ENCODE measurements at regions not wholly inside any gene's neighbourhood (a gene's known extent, or its start where the extent isn't known, plus 50 kb on each side); places are given as distances from the start of the nearest gene placed in this dataset.

DNA sequence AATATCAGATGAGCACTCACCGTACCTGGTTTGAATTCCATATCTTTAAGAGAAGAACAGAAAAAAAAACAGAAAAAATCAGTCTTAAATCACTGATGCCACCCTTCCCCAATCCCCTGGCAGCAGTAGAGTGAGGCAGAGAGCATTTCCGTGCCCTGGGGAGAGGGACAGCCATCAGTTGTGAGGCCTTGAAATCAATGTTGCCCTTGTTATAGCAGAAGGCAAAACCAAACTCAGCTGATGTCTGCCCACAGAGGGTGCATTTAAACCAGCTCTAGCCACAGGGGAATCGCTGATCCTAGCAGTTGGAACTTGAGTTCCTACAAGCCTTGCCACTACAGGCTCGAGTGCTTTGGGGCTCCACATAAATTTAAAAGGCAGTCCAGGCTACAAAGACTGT, 338.5 kb upstream of the FMR1 start:
- CTCF ChIA-PET = no interaction called here
- TF ChIP-seq, protein P1, sequence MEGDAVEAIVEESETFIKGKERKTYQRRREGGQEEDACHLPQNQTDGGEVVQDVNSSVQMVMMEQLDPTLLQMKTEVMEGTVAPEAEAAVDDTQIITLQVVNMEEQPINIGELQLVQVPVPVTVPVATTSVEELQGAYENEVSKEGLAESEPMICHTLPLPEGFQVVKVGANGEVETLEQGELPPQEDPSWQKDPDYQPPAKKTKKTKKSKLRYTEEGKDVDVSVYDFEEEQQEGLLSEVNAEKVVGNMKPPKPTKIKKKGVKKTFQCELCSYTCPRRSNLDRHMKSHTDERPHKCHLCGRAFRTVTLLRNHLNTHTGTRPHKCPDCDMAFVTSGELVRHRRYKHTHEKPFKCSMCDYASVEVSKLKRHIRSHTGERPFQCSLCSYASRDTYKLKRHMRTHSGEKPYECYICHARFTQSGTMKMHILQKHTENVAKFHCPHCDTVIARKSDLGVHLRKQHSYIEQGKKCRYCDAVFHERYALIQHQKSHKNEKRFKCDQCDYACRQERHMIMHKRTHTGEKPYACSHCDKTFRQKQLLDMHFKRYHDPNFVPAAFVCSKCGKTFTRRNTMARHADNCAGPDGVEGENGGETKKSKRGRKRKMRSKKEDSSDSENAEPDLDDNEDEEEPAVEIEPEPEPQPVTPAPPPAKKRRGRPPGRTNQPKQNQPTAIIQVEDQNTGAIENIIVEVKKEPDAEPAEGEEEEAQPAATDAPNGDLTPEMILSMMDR (IDR thresholded peaks at IDR 0.05; ENCODE audit: control extremely low read depth, extremely low read depth, low read depth, missing control alignments) = no peak
- no peak for DNase-seq (ENCODE audit: extremely low spot score)
- POLR2A ChIA-PET = no interaction called here

DNA sequence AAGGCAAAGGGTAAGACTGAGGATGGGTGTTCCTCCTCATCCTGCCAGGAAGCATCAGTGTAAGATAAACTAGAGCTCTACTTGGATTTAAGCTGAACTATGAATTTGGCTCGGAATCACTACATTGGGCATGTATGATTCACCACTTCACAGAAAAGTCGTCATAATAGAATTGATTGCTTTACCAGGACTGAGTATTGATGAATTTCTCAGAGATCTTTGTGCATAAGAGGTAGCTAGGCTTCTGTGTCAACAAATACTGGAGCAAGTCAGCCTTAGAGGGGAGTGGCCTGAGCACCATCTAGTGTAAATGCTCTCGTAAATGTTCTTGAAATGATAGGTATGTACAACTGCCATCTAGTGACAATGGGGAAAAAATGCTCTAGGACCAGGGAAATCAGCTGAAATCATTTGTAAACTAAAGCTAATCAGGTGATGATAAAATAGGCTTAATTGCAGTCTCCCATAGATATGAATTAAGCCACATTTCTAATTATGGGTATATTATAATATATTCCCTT, 309.5 kb upstream of the FMR1 start:
- ChIA-PET POLR2A (no interaction called here), CTCF (no interaction called here)
- DNase-seq (ENCODE audit: extremely low spot score) = no peak
- TF ChIP-seq, protein P1 (IDR thresholded peaks at IDR 0.05; ENCODE audit: control extremely low read depth, extremely low read depth, low read depth, missing control alignments) = no peak

DNA sequence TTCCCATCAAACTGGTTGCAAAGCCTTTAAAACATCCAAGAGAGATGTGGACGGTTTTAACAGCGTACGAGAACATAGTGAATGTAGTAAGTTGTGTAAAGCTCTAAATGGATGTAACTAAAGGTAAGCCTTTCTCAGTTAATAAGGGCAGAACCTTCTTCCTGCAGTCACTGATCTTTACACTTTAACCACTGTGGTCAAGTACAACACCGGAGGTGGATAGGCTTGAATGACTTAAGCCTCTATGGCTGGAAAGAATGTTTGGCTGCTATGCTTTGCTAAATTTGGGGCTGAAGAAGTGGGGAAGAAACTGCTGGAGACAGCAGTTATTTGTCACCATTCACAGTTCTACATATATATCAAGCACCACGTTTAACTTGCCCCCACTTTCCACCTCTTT, 285.1 kb upstream of the FMR1 start:
- ChIA-PET CTCF (no interaction called here), POLR2A (no interaction called here)
- DNase-seq (ENCODE audit: extremely low spot score) = no peak
- TF ChIP-seq, protein P1 (IDR thresholded peaks at IDR 0.05; ENCODE audit: control extremely low read depth, extremely low read depth, low read depth, missing control alignments) = no peak

DNA sequence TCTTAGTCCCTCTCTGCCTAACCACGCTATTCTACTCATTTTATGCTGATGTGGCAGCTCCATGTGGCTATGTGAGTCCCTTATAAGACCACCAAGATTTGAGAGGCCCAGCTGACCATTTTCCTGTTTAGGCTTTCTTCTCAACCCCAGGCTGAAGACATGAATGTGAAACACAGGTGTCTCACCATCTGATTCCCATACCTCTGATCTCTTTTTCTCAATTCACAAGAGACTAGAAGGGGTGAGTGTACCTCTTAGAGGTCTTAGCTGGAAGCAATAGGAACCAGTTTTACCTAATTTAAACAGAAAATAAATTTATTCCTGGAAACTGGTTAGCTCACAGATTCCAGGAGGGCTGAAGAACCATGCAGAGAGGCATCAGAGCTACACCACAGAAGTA, 276.5 kb upstream of the FMR1 start:
- ChIA-PET POLR2A (no interaction called here), CTCF (no interaction called here)
- TF ChIP-seq, protein P1 (IDR thresholded peaks at IDR 0.05; ENCODE audit: control extremely low read depth, extremely low read depth, low read depth, missing control alignments) = no peak
- no peak for DNase-seq (ENCODE audit: extremely low spot score)

DNA sequence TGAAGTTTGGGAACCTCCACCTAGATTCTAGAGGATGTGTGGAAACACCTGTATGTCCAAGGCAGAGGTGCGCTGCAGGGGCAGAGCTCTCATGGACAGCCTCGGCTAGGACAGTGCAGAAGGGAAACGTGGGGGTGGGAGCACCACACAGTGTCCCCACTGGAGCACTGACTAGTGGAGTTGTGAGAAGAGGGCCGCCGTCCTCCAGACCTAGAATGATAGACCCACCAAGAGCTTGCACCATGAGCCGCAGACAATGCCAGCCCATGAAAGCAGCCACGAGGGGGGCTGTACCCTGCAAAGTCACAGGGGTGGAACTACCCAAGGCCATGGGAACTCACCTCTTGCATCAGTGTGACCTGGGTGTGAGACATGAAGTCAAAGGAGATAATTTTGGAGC, 274.5 kb upstream of the FMR1 start:
- CTCF ChIA-PET = no interaction called here
- DNase-seq (ENCODE audit: extremely low spot score) = no peak
- POLR2A ChIA-PET = no interaction called here
- TF ChIP-seq, protein P1 (IDR thresholded peaks at IDR 0.05; ENCODE audit: control extremely low read depth, extremely low read depth, low read depth, missing control alignments) = no peak

DNA sequence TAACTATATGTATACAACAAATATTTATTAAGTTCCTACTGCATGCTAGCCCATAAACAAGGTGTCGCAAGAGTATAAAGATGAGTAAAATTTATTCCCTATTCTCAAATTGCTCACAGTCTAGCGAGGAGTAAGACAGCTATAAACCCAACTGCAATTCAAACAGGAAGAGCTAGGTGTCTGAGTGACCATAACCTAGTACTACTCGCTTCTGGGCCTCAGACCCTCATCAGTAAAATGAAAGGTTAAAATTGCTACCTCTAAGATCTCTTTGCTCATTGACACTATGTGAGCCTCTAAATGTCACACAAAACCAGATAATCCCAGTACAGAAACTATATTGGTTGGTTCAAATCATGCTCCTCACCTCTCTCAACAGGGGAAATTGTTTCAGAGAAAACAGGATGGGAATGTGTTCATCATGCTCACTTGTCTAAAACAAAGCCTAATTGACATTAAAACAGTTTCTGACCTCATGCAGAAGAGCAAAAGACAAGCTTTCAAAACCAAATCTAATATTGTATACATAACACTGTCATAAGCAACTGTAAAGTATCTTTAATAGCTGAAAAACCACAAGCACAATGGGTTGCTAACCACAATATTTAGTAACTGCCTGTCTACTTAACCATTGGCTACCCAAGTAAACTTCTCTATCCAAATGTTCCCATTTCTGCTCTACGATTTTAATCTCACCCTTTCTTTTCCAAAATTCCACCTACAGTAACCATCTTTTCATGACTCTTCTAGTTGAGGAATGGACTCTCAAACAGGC, 264.6 kb upstream of the FMR1 start:
- no peak for DNase-seq (ENCODE audit: extremely low spot score)
- POLR2A ChIA-PET = no interaction called here
- CTCF ChIA-PET = no interaction called here
- TF ChIP-seq, protein P1 (IDR thresholded peaks at IDR 0.05; ENCODE audit: control extremely low read depth, extremely low read depth, low read depth, missing control alignments) = no peak

Data from GM10248 (cell line).